ENCODE measurements at regions not wholly inside any gene's neighbourhood (a gene's known extent, or its start where the extent isn't known, plus 50 kb on each side); places are given as distances from the start of the nearest gene placed in this dataset.

DNA sequence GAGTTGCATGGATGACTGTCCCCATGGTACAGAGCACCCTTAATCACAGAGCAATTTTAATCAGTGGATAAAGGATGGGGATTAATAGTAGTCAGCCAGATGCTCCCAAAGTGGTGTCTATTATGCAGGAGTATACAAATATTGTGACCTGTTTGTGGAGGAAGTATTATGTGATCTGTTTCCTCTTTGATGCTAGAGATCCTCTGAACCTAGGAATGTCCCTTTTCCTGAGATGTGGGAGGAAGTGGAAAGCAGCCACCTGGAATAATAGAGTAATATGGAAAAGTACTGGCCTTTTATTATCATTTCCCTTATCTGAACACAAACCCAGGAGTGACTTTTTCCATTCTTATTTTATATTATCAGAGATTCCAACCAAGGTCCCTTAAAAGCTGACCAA, 94.2 kb upstream of the EFEMP1 start:
- TF ChIP-seq, protein P1, sequence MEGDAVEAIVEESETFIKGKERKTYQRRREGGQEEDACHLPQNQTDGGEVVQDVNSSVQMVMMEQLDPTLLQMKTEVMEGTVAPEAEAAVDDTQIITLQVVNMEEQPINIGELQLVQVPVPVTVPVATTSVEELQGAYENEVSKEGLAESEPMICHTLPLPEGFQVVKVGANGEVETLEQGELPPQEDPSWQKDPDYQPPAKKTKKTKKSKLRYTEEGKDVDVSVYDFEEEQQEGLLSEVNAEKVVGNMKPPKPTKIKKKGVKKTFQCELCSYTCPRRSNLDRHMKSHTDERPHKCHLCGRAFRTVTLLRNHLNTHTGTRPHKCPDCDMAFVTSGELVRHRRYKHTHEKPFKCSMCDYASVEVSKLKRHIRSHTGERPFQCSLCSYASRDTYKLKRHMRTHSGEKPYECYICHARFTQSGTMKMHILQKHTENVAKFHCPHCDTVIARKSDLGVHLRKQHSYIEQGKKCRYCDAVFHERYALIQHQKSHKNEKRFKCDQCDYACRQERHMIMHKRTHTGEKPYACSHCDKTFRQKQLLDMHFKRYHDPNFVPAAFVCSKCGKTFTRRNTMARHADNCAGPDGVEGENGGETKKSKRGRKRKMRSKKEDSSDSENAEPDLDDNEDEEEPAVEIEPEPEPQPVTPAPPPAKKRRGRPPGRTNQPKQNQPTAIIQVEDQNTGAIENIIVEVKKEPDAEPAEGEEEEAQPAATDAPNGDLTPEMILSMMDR (IDR thresholded peaks at IDR 0.05; ENCODE audit: partially characterized antibody, unreplicated experiment), result no peak
- Mint-ChIP-seq H3K4me3 (ENCODE audit: unreplicated experiment) (peak overlapping the region; percentile 26), H3K4me1 (ENCODE audit: low read depth, unreplicated experiment) (peaks cover 55% of the 10 kb centered on the region), H3K27ac (ENCODE audit: unreplicated experiment) (peak overlapping the region; percentile 92), H3K27me3 (ENCODE audit: unreplicated experiment) (peaks cover 3% of the 10 kb centered on the region), H3K9me3 (ENCODE audit: unreplicated experiment) (no peaks in the 10 kb centered on the region), H3K36me3 (ENCODE audit: unreplicated experiment) (no peaks in the 10 kb centered on the region)
- DNase-seq, result no peak

GRCh38 chr2:56018267-56018666, 94.7 kb upstream of the EFEMP1 start:
- Mint-ChIP-seq H3K4me1 (ENCODE audit: low read depth, unreplicated experiment) (peaks cover 57% of the 10 kb centered on the region), H3K27ac (ENCODE audit: unreplicated experiment) (peak overlapping the region; percentile 92), H3K36me3 (ENCODE audit: unreplicated experiment) (no peaks in the 10 kb centered on the region), H3K27me3 (ENCODE audit: unreplicated experiment) (peaks cover 3% of the 10 kb centered on the region), H3K4me3 (ENCODE audit: unreplicated experiment) (peak overlapping the region; percentile 26), H3K9me3 (ENCODE audit: unreplicated experiment) (no peaks in the 10 kb centered on the region)
- TF ChIP-seq, protein P1 (IDR thresholded peaks at IDR 0.05; ENCODE audit: partially characterized antibody, unreplicated experiment), result no peak
- DNase-seq, result peak; percentile 73

DNA sequence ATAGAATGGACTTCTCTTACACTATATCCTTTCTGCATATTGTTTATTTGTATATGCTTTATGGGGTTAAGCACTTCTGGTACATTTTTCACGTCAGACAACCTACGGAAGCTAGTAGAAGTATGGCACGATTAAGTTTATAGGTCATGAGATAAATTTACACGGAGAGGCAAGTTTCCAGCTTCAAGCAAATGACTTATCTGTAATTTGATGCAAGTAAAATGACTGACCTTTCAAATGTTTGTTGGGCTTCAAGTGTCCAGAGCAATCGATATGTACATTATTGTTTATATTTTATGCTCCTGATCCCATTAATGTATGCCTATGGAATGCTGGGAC, 97.5 kb upstream of the EFEMP1 start:
- H3K36me3 Mint-ChIP-seq (ENCODE audit: unreplicated experiment), result no peaks in the 10 kb centered on the region
- peaks cover 62% of the 10 kb centered on the region for H3K4me1 Mint-ChIP-seq (ENCODE audit: low read depth, unreplicated experiment)
- no peak overlapping the region for H3K27ac Mint-ChIP-seq (ENCODE audit: unreplicated experiment)
- H3K4me3 Mint-ChIP-seq (ENCODE audit: unreplicated experiment), result no peak overlapping the region
- no peaks in the 10 kb centered on the region for H3K9me3 Mint-ChIP-seq (ENCODE audit: unreplicated experiment)
- TF ChIP-seq, protein P1 (IDR thresholded peaks at IDR 0.05; ENCODE audit: partially characterized antibody, unreplicated experiment), result no peak
- DNase-seq, result no peak
- H3K27me3 Mint-ChIP-seq (ENCODE audit: unreplicated experiment), result peaks cover 5% of the 10 kb centered on the region

DNA sequence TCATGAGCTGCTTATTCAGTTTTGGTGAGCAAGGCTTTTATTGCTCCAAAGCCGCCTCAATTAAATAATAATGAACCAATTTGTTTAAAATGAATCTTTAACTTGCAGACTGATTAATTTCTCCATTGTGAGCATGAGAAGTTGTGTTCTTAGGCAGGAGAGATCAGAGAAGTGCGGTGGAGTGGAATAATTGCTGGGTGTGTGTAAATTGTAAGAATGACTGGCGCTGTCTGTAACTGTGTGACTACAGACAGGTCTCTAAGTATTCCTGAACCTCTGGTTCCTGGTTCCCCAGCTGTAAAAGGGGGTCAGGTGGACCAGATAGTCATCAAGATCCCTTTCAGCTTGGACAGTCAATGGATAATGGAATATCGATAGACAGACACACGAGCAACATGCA, 98.0 kb upstream of the EFEMP1 start:
- Mint-ChIP-seq H3K27me3 (ENCODE audit: unreplicated experiment) (peaks cover 5% of the 10 kb centered on the region), H3K4me3 (ENCODE audit: unreplicated experiment) (no peak overlapping the region), H3K4me1 (ENCODE audit: low read depth, unreplicated experiment) (peaks cover 65% of the 10 kb centered on the region), H3K9me3 (ENCODE audit: unreplicated experiment) (no peaks in the 10 kb centered on the region), H3K36me3 (ENCODE audit: unreplicated experiment) (no peaks in the 10 kb centered on the region), H3K27ac (ENCODE audit: unreplicated experiment) (peak overlapping the region; percentile 68)
- no peak for DNase-seq
- TF ChIP-seq, protein P1 (IDR thresholded peaks at IDR 0.05; ENCODE audit: partially characterized antibody, unreplicated experiment), result no peak

DNA sequence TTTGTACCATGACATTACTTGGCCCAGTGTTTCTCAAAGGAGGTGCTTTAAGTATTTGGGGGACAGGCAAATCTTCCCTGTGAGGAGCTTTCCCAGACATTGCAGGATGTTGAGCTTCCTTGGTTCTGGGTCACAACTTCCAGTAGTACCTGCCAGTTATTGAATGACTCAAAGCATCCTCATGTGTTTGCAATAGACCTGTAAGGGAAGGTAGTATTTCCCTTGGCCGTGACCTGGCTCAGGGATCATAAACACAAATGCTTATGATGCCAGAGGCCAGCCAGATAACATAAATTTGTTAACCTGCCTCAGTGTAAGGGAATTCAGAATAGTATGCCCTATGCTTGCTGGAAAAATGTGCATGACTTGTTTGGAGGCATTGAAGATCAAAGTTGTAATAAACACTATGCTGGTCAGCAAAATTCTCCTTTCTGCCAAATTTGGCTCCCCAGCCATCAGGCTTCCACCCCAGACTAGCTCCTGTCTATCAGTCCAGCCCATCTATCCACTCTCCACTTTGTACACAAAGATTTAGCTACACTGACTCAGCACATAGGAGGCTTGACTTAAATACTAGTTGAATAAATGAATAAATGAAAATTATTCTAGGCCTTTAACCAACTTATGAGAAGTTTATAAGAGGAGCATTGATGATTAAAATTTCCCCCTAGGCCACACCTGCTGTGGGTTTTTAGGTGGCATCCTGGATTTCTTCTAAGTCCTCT, 102.0 kb upstream of the EFEMP1 start:
- no peak overlapping the region for H3K4me3 Mint-ChIP-seq (ENCODE audit: unreplicated experiment)
- H3K4me1 Mint-ChIP-seq (ENCODE audit: low read depth, unreplicated experiment), result peaks cover 59% of the 10 kb centered on the region
- peaks cover 5% of the 10 kb centered on the region for H3K27me3 Mint-ChIP-seq (ENCODE audit: unreplicated experiment)
- peaks cover 1% of the 10 kb centered on the region for H3K9me3 Mint-ChIP-seq (ENCODE audit: unreplicated experiment)
- no peaks in the 10 kb centered on the region for H3K36me3 Mint-ChIP-seq (ENCODE audit: unreplicated experiment)
- H3K27ac Mint-ChIP-seq (ENCODE audit: unreplicated experiment), result peak overlapping the region; percentile 18
- no peak for DNase-seq
- TF ChIP-seq, protein P1 (IDR thresholded peaks at IDR 0.05; ENCODE audit: partially characterized antibody, unreplicated experiment), result no peak

All from glutamatergic neuron (in vitro differentiated cells).